ENCODE measurements at regions not wholly inside any gene's neighbourhood (a gene's known extent, or its start where the extent isn't known, plus 50 kb on each side); places are given as distances from the start of the nearest gene placed in this dataset.

GRCh38 chr11:45413156-45413858 is 127.2 kb upstream of the SYT13 start:
- no peaks in the 10 kb centered on the region for H3K9me3 ChIP-seq
- H3K36me3 ChIP-seq, result no peaks in the 10 kb centered on the region
- DNase-seq (ENCODE audit: low spot score in 2 of 2), result no peak
- intact Hi-C loops (cut with DNase I), result no loop called here
- H3K27ac ChIP-seq, result no peak overlapping the region
- TF ChIP-seq, protein P1, sequence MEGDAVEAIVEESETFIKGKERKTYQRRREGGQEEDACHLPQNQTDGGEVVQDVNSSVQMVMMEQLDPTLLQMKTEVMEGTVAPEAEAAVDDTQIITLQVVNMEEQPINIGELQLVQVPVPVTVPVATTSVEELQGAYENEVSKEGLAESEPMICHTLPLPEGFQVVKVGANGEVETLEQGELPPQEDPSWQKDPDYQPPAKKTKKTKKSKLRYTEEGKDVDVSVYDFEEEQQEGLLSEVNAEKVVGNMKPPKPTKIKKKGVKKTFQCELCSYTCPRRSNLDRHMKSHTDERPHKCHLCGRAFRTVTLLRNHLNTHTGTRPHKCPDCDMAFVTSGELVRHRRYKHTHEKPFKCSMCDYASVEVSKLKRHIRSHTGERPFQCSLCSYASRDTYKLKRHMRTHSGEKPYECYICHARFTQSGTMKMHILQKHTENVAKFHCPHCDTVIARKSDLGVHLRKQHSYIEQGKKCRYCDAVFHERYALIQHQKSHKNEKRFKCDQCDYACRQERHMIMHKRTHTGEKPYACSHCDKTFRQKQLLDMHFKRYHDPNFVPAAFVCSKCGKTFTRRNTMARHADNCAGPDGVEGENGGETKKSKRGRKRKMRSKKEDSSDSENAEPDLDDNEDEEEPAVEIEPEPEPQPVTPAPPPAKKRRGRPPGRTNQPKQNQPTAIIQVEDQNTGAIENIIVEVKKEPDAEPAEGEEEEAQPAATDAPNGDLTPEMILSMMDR (IDR thresholded peaks at IDR 0.05), result no peak
- H3K4me1 ChIP-seq, result no peaks in the 10 kb centered on the region
- no peak overlapping the region for H3K4me3 ChIP-seq
- H3K27me3 ChIP-seq, result no peaks in the 10 kb centered on the region

GRCh38 chr11:45412521-45412920 is 126.4 kb upstream of the SYT13 start:
- Histone ChIP-seq H3K36me3 (no peaks in the 10 kb centered on the region), H3K27me3 (no peaks in the 10 kb centered on the region), H3K4me3 (no peak overlapping the region), H3K27ac (no peak overlapping the region), H3K4me1 (no peaks in the 10 kb centered on the region), H3K9me3 (no peaks in the 10 kb centered on the region)
- intact Hi-C loops (cut with DNase I), result no loop called here
- TF ChIP-seq, protein P1 (IDR thresholded peaks at IDR 0.05), result no peak
- DNase-seq (ENCODE audit: low spot score in 2 of 2), result peak in 1 of 2 donors; percentile 34

GRCh38 chr11:45412051-45412471 is 125.9 kb upstream of the SYT13 start:
- H3K27me3 ChIP-seq, result no peaks in the 10 kb centered on the region
- no peaks in the 10 kb centered on the region for H3K36me3 ChIP-seq
- TF ChIP-seq, protein P1 (IDR thresholded peaks at IDR 0.05), result no peak
- no peaks in the 10 kb centered on the region for H3K9me3 ChIP-seq
- DNase-seq (ENCODE audit: low spot score in 2 of 2), result peak in 1 of 2 donors; percentile 53
- H3K27ac ChIP-seq, result no peak overlapping the region
- intact Hi-C loops (cut with DNase I), result no loop called here
- no peaks in the 10 kb centered on the region for H3K4me1 ChIP-seq
- no peak overlapping the region for H3K4me3 ChIP-seq

DNA sequence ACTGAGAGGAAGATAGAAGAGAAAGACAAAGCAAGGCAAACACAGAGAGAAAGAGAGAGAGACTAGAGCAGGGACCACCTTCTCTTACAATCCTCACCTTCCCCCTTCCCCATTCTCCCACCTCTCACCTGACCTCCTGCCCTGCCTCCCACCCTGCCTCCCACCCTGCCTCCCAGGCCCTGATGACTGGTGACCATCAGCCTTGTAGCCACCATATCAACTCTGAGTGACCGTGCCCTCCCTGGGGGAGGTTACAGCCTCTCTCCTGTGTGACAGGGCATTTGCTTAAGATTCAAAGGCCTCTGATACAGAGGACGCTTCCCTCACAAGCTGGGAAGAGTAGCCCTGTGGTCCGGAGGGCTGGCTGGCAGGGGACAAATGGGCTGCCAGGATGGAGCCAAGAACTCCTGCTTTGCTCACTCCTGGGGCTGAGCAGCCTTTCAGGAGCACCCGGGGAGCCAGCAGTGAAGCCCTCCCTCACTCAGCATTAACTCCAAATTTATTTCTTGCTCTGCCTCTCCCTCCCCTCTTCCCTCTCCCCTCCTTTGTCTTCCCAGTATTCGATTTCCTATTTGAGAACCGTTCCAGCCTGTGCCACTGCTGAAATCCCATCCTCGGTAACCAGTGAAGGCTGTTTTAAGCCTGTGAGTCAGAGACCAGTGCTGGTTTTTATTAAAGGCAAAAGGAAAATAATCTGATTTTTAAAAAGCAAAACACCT is 125.2 kb upstream of the SYT13 start:
- no peaks in the 10 kb centered on the region for H3K9me3 ChIP-seq
- no peaks in the 10 kb centered on the region for H3K27me3 ChIP-seq
- TF ChIP-seq, protein P1 (IDR thresholded peaks at IDR 0.05), result no peak
- no peaks in the 10 kb centered on the region for H3K4me1 ChIP-seq
- intact Hi-C loops (cut with DNase I), result no loop called here
- peak overlapping the region in 1 of 2 donors; percentile 27 for H3K27ac ChIP-seq
- H3K4me3 ChIP-seq, result no peak overlapping the region
- peak in 1 of 2 donors; percentile 56 for DNase-seq (ENCODE audit: low spot score in 2 of 2)
- no peaks in the 10 kb centered on the region for H3K36me3 ChIP-seq

- peak in 1 of 2 donors; percentile 42 for DNase-seq (ENCODE audit: low spot score in 2 of 2)
- no peaks in the 10 kb centered on the region for H3K27me3 ChIP-seq
- intact Hi-C loops (cut with DNase I), result no loop called here
- H3K36me3 ChIP-seq, result no peaks in the 10 kb centered on the region
- no peaks in the 10 kb centered on the region for H3K9me3 ChIP-seq
- no peak overlapping the region for H3K4me3 ChIP-seq
- no peaks in the 10 kb centered on the region for H3K4me1 ChIP-seq
- TF ChIP-seq, protein P1 (IDR thresholded peaks at IDR 0.05), result no peak
- H3K27ac ChIP-seq, result no peak overlapping the region
These were observed 124.5 kb upstream of the SYT13 start for GRCh38 chr11:45410391-45411227.

Measured in ascending aorta (tissue), 2 donors.